GM23338 (cell line): ENCODE measurements at regions not wholly inside any gene's neighbourhood (a gene's known extent, or its start where the extent isn't known, plus 50 kb on each side); places are given as distances from the start of the nearest gene placed in this dataset.

Experiments
- CREB1 ChIP-seq: fragments of 250-450 bp; sonication (Bioruptor Pico); IDR thresholded peaks from 2 replicates; pipeline ENCODE4 v1.5.0; 2020; ENCODE audit warnings: low read depth, mild to moderate bottlenecking, moderate library complexity
- EZH2 ChIP-seq: fragments of 200-600 bp; sonication (generic); IDR thresholded peaks from one replicate; pipeline ENCODE4 v1.8.0; 2017; ENCODE audit warnings: antibody characterized with exemption, mild to moderate bottlenecking, low read depth; ENCODE audit not compliant: unreplicated experiment
- EZH2phosphoT487 ChIP-seq: fragments of 200-600 bp; sonication (generic); IDR thresholded peaks from one replicate; pipeline ENCODE4 v1.8.1; 2018; ENCODE audit warnings: antibody characterized with exemption; ENCODE audit not compliant: unreplicated experiment
- NANOG ChIP-seq: IDR thresholded peaks from 2 replicates; pipeline ENCODE4 v1.6.1; 2016; ENCODE audit warnings: antibody characterized with exemption, borderline replicate concordance
- POLR2AphosphoS5 ChIP-seq: IDR thresholded peaks from 2 replicates; pipeline ENCODE4 v1.6.1; 2016; ENCODE audit warnings: antibody characterized with exemption, low read depth
- REST ChIP-seq: IDR thresholded peaks from one replicate; pipeline ENCODE4 v1.6.1; 2018; ENCODE audit warnings: antibody characterized with exemption; ENCODE audit not compliant: unreplicated experiment
- ZNF114 ChIP-seq: fragments of 250-450 bp; sonication (Bioruptor Pico); IDR thresholded peaks from 2 replicates; pipeline ENCODE4 v1.5.0; 2020; ENCODE audit warnings: mild to moderate bottlenecking, moderate library complexity
- ZNF331 ChIP-seq: fragments of 250-450 bp; sonication (Bioruptor Pico); IDR thresholded peaks from 2 replicates; pipeline ENCODE4 v1.5.0; 2020; ENCODE audit warnings: low read depth, mild to moderate bottlenecking, moderate library complexity
- ZNF462 ChIP-seq: fragments of 250-450 bp; sonication (Bioruptor Pico); IDR thresholded peaks from 2 replicates; pipeline ENCODE4 v1.5.0; 2020; ENCODE audit warnings: mild to moderate bottlenecking, moderate library complexity
- TF ChIP-seq, protein P1 (sequence below), 2 experiments: fragments of 200-600 bp in 1 of 2; sonication (generic) in 1 of 2; conservative IDR thresholded peaks; 2 replicates each; pipeline versions ENCODE4 v1.5.1 to v1.6.1; 2016 to 2017; ENCODE audit warnings: antibody characterized with exemption in 2 of 2, low read depth in 2 of 2, mild to moderate bottlenecking in 2 of 2, moderate library complexity in 1 of 2
- TF ChIP-seq, protein P2 (sequence below): IDR thresholded peaks from 2 replicates; pipeline ENCODE4 v1.6.1; 2016; ENCODE audit warnings: antibody characterized with exemption

GRCh38 chr3:66938338-66938963, 59.7 kb upstream of the KBTBD8 start:
- TF ChIP-seq, protein P1, sequence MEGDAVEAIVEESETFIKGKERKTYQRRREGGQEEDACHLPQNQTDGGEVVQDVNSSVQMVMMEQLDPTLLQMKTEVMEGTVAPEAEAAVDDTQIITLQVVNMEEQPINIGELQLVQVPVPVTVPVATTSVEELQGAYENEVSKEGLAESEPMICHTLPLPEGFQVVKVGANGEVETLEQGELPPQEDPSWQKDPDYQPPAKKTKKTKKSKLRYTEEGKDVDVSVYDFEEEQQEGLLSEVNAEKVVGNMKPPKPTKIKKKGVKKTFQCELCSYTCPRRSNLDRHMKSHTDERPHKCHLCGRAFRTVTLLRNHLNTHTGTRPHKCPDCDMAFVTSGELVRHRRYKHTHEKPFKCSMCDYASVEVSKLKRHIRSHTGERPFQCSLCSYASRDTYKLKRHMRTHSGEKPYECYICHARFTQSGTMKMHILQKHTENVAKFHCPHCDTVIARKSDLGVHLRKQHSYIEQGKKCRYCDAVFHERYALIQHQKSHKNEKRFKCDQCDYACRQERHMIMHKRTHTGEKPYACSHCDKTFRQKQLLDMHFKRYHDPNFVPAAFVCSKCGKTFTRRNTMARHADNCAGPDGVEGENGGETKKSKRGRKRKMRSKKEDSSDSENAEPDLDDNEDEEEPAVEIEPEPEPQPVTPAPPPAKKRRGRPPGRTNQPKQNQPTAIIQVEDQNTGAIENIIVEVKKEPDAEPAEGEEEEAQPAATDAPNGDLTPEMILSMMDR (conservative IDR thresholded peaks at IDR 0.05; ENCODE audit: low read depth in 2 of 2): peak; percentile 92 to 96
- TF ChIP-seq REST (no peak), ZNF331 (CRISPR knock-in tag) (no peak), CREB1 (CRISPR knock-in tag) (no peak), ZNF462 (CRISPR knock-in tag) (no peak), EZH2phosphoT487 (no peak), EZH2 (no peak), ZNF114 (CRISPR knock-in tag) (no peak), NANOG (no peak), POLR2AphosphoS5 (no peak)
- TF ChIP-seq, protein P2, sequence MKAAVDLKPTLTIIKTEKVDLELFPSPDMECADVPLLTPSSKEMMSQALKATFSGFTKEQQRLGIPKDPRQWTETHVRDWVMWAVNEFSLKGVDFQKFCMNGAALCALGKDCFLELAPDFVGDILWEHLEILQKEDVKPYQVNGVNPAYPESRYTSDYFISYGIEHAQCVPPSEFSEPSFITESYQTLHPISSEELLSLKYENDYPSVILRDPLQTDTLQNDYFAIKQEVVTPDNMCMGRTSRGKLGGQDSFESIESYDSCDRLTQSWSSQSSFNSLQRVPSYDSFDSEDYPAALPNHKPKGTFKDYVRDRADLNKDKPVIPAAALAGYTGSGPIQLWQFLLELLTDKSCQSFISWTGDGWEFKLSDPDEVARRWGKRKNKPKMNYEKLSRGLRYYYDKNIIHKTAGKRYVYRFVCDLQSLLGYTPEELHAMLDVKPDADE: peak; percentile 32; the same call in 1 of the 2 replicates
